Hepatocyte (in vitro differentiated cells): ENCODE measurements at regions not wholly inside any gene's neighbourhood (a gene's known extent, or its start where the extent isn't known, plus 50 kb on each side); places are given as distances from the start of the nearest gene placed in this dataset.

Experiments
- DNase-seq: peaks from one replicate; pipeline ENCODE4 v3.0.0-alpha.2; 2016; ENCODE audit warnings: low spot score
- H2AFZ ChIP-seq: fragments of 200-600 bp; sonication (generic); 2 replicates; pipeline ENCODE4 v1.6.0; 2016; ENCODE audit warnings: antibody characterized with exemption, mild to moderate bottlenecking
- H3K27ac ChIP-seq: fragments of 200-600 bp; sonication (generic); 2 replicates; pipeline ENCODE4 v1.5.1; 2016; ENCODE audit warnings: mild to moderate bottlenecking
- H3K27me3 ChIP-seq: fragments of 200-600 bp; sonication (generic); 2 replicates; pipeline ENCODE4 v1.6.1; 2016
- H3K36me3 ChIP-seq: fragments of 200-600 bp; sonication (generic); replicated peaks from 2 replicates; pipeline ENCODE4 v1.5.1; 2016; ENCODE audit warnings: low read depth; ENCODE audit not compliant: insufficient read depth
- H3K4me1 ChIP-seq: fragments of 200-600 bp; sonication (generic); 2 replicates; pipeline ENCODE4 v1.5.1; 2016; ENCODE audit warnings: mild to moderate bottlenecking, moderate library complexity; ENCODE audit not compliant: insufficient read depth
- H3K4me2 ChIP-seq: fragments of 200-600 bp; sonication (generic); 2 replicates; pipeline ENCODE4 v1.6.0; 2016
- H3K4me3 ChIP-seq: fragments of 200-600 bp; sonication (generic); 2 replicates; pipeline ENCODE4 v1.5.1; 2016; ENCODE audit warnings: mild to moderate bottlenecking
- H3K79me2 ChIP-seq: fragments of 200-600 bp; sonication (generic); 2 replicates; pipeline ENCODE4 v1.6.0; 2017; ENCODE audit warnings: mild to moderate bottlenecking
- H3K9me2 ChIP-seq: fragments of 200-600 bp; sonication (generic); replicated peaks from 2 replicates; pipeline ENCODE4 v1.6.0; 2017; ENCODE audit warnings: mild to moderate bottlenecking; ENCODE audit not compliant: insufficient read depth
- H3K9me3 ChIP-seq: fragments of 200-600 bp; sonication (generic); 2 replicates; pipeline ENCODE4 v1.5.1; 2016; ENCODE audit warnings: low read depth, mild to moderate bottlenecking
- H4K20me1 ChIP-seq: fragments of 200-600 bp; sonication (generic); 2 replicates; pipeline ENCODE4 v1.6.0; 2016; ENCODE audit warnings: mild to moderate bottlenecking; ENCODE audit not compliant: insufficient read depth, poor library complexity, severe bottlenecking
- EZH2 ChIP-seq: fragments of 200-600 bp; sonication (generic); IDR thresholded peaks from 2 replicates; pipeline ENCODE4 v1.6.1; 2016; ENCODE audit warnings: antibody characterized with exemption, mild to moderate bottlenecking, borderline replicate concordance
- EZH2phosphoT487 ChIP-seq: fragments of 200-600 bp; sonication (generic); IDR thresholded peaks from one replicate; pipeline ENCODE4 v1.6.1; 2018; ENCODE audit warnings: antibody characterized with exemption, mild to moderate bottlenecking, low read depth, moderate library complexity; ENCODE audit not compliant: unreplicated experiment, severe bottlenecking
- WGBS: methylation state at CpG from one replicate; pipeline ENCODE4 v1.1.6; 2016; ENCODE audit warnings: low lambda C conversion rate; ENCODE audit errors: missing lambda C conversion rate; 5-methylcytosine and 5-hydroxymethylcytosine counted together
- TF ChIP-seq, protein P1 (sequence below): fragments of 200-600 bp; sonication (generic); IDR thresholded peaks from 2 replicates; pipeline ENCODE4 v1.5.1; 2016; ENCODE audit warnings: antibody characterized with exemption, mild to moderate bottlenecking; ENCODE audit not compliant: poor library complexity

DNA sequence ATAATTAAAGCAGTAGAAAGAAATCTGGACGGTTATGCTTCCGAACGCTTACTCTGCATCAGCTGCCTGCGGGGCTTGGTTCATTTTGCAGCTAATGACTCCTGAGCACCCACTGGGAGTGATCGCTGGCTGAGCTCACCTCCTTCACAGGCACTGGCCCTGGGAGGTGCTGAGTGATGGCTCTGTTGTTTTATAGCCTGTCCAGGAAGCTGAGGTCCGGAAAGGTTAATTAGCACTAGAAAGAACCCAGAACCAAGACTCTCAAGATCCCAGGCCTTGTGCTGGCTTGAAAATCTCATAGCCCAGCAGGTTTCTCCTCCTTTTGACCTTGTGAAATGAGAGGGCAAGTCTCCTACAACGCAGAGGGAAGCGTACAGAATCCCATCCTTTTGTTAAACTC, 226.2 kb downstream of the AJAP1 start:
- Histone ChIP-seq H3K4me1 (no peaks in the 10 kb centered on the region), H3K4me2 (no peak overlapping the region), H3K27me3 (no peaks in the 10 kb centered on the region), H3K9me3 (no peaks in the 10 kb centered on the region), H3K36me3 (no peaks in the 10 kb centered on the region), H3K4me3 (no peak overlapping the region), H2AFZ (no peak overlapping the region), H3K9me2 (no peaks in the 10 kb centered on the region), H3K27ac (no peak overlapping the region), H4K20me1 (no peaks in the 10 kb centered on the region), H3K79me2 (no peaks in the 10 kb centered on the region)
- 55% methylated on average over 8 of the region's 8 CpGs for WGBS
- no peak for TF ChIP-seq EZH2
- TF ChIP-seq EZH2phosphoT487: no peak
- TF ChIP-seq, protein P1, sequence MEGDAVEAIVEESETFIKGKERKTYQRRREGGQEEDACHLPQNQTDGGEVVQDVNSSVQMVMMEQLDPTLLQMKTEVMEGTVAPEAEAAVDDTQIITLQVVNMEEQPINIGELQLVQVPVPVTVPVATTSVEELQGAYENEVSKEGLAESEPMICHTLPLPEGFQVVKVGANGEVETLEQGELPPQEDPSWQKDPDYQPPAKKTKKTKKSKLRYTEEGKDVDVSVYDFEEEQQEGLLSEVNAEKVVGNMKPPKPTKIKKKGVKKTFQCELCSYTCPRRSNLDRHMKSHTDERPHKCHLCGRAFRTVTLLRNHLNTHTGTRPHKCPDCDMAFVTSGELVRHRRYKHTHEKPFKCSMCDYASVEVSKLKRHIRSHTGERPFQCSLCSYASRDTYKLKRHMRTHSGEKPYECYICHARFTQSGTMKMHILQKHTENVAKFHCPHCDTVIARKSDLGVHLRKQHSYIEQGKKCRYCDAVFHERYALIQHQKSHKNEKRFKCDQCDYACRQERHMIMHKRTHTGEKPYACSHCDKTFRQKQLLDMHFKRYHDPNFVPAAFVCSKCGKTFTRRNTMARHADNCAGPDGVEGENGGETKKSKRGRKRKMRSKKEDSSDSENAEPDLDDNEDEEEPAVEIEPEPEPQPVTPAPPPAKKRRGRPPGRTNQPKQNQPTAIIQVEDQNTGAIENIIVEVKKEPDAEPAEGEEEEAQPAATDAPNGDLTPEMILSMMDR: no peak
- no peak for DNase-seq

DNA sequence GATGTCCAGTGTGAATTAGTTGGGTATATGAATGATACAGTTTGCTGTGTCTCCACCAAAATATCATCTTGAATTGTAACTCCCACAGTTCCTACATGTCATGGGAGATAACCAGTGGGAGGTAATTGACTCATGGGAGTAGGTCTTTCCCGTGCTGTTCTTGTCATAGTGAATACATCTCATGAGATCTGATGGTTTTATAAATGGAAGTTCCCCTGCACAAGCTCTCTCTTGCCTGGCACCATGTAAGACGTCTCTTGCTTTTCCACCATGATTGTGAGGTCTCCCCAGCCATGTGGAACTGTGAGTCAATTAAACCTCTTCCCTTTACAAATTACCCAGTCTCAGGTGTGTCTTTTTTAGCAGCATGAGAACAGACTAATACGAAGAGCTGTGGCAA, 223.0 kb downstream of the AJAP1 start:
- TF ChIP-seq EZH2 (no peak), EZH2phosphoT487 (no peak)
- TF ChIP-seq, protein P1: no peak
- DNase-seq: no peak
- Histone ChIP-seq H3K36me3 (no peaks in the 10 kb centered on the region), H3K27me3 (no peaks in the 10 kb centered on the region), H3K9me3 (no peaks in the 10 kb centered on the region), H3K4me1 (no peaks in the 10 kb centered on the region), H4K20me1 (no peaks in the 10 kb centered on the region), H3K4me3 (no peak overlapping the region), H3K4me2 (no peak overlapping the region), H3K9me2 (no peaks in the 10 kb centered on the region), H3K79me2 (no peaks in the 10 kb centered on the region), H2AFZ (no peak overlapping the region), H3K27ac (no peak overlapping the region)
- 82% methylated on average over 3 of the region's 3 CpGs for WGBS

DNA sequence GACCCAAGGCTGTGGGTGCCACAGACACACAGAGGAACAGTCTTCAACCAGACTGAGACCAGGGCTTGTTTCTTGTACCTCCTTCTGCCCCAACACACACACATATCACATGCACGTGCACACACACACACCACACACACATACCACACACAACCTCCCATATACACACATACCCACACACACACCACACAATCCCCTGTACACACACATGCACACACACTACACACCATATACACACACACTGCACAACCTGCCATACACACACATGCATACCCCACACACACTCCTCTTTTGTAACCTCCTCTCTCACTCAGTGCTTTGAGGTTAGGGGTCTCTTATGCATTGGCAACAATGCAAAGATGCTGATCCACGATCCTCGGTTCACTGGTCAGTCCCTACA, 217.0 kb downstream of the AJAP1 start:
- WGBS: 80% methylated on average over 3 of the region's 3 CpGs

More for the DNA sequence above, 217.0 kb downstream of the AJAP1 start:
- TF ChIP-seq, protein P1: no peak
- TF ChIP-seq EZH2phosphoT487 (no peak), EZH2 (no peak)
- no peak for DNase-seq
- Histone ChIP-seq H4K20me1 (no peaks in the 10 kb centered on the region), H3K9me3 (no peaks in the 10 kb centered on the region), H3K4me1 (no peaks in the 10 kb centered on the region), H3K4me2 (no peak overlapping the region), H3K4me3 (no peak overlapping the region), H2AFZ (no peak overlapping the region), H3K9me2 (no peaks in the 10 kb centered on the region), H3K79me2 (no peaks in the 10 kb centered on the region), H3K27ac (no peak overlapping the region), H3K27me3 (no peaks in the 10 kb centered on the region), H3K36me3 (no peaks in the 10 kb centered on the region)
